GM12878 (cell line): ENCODE measurements at regions not wholly inside any gene's neighbourhood (a gene's known extent, or its start where the extent isn't known, plus 50 kb on each side); places are given as distances from the start of the nearest gene placed in this dataset.

ENCODE experiments used
- ATAC-seq: fragments of 200-7000 bp; cut with Tn5 transposase; 3 replicates; pipeline ENCODE4 v1.9.1; 2020; ENCODE audit warnings: mild to moderate bottlenecking, moderate library complexity
- BruUV-seq: library from RNA; stranded (reverse); fragments of 400-500 nt; replicated peaks from 2 replicates; lab custom pipeline; 2021; lab: Mats Ljungman, UMichigan
- CTCF ChIA-PET: fragments of 300-600 bp; sonication (Branson Sonifier 250); formaldehyde crosslinking; extraction: SDS; loops from one replicate; lab custom pipeline; 2021; ENCODE audit warnings: inconsistent platforms; lab: Yijun Ruan, JAX
- POLR2A ChIA-PET: fragments of 350-600 bp; formaldehyde crosslinking; extraction: SDS; loops from one replicate; lab custom pipeline; 2021; ENCODE audit warnings: inconsistent platforms; lab: Charles Lee
- RAD21 ChIA-PET: fragments of 300-600 bp; sonication (Branson Sonifier 250); formaldehyde crosslinking; loops from one replicate; lab custom pipeline; 2023; ENCODE audit warnings: antibody characterized with exemption; ENCODE audit not compliant: unreplicated experiment; lab: Charles Lee
- SMC1A ChIA-PET: fragments of 300-600 bp; sonication (Branson Sonifier 250); formaldehyde crosslinking; loops from one replicate; lab custom pipeline; 2023; ENCODE audit not compliant: unreplicated experiment, uncharacterized antibody; lab: Charles Lee
- DNase-seq: peaks from one replicate; pipeline ENCODE4 v3.0.0-alpha.2; 2011; ENCODE audit warnings: low read depth, low spot score
- FAIRE-seq: peaks from 3 replicates; lab custom pipeline; 2011; peaks lifted over from hg19 to GRCh38; lab: Jason Lieb, UNC
- H2AFZ ChIP-seq: 2 replicates; pipeline ENCODE4 v1.6.0; 2011; ENCODE audit warnings: low read depth, low read length, control low read depth; ENCODE audit not compliant: control insufficient read depth
- H3K27ac ChIP-seq: 2 replicates; pipeline ENCODE4 v1.5.1; 2011; ENCODE audit warnings: control low read depth; ENCODE audit not compliant: control insufficient read depth, insufficient read depth
- H3K27me3 ChIP-seq, 2 experiments: replicated peaks in 1 of 2; 2 replicates each; pipeline versions ENCODE4 v1.6.0 to v1.6.1; 2011; ENCODE audit warnings: low read length in 1 of 2; ENCODE audit not compliant: control insufficient read depth in 2 of 2, insufficient read depth in 2 of 2
- H3K36me3 ChIP-seq, 2 experiments: 2 replicates each; pipeline ENCODE4 v1.5.1; 2011; ENCODE audit warnings: low read length in 1 of 2; ENCODE audit not compliant: control insufficient read depth in 2 of 2, insufficient read depth in 2 of 2
- H3K4me1 ChIP-seq: 2 replicates; pipeline ENCODE4 v1.6.1; 2011; ENCODE audit warnings: mild to moderate bottlenecking, low read length, moderate library complexity, mixed read lengths; ENCODE audit not compliant: control insufficient read depth, insufficient read depth
- H3K4me2 ChIP-seq: 2 replicates; pipeline ENCODE4 v1.6.0; 2011; ENCODE audit warnings: control low read depth; ENCODE audit not compliant: control insufficient read depth, insufficient read depth
- H3K4me3 ChIP-seq: fragments of 200-600 bp; sonication (generic); 2 replicates; pipeline ENCODE4 v1.5.1; 2016
- H3K79me2 ChIP-seq: 2 replicates; pipeline ENCODE4 v1.6.0; 2011; ENCODE audit warnings: low read length; ENCODE audit not compliant: control insufficient read depth, insufficient read depth
- H3K9ac ChIP-seq: 2 replicates; pipeline ENCODE4 v1.8.0; 2011; ENCODE audit warnings: low read length, control low read depth, mixed read lengths; ENCODE audit not compliant: control insufficient read depth, insufficient read depth
- H3K9me3 ChIP-seq: replicated peaks from 3 replicates; pipeline ENCODE4 v1.5.1; 2011; ENCODE audit warnings: mild to moderate bottlenecking, low read length; ENCODE audit not compliant: control insufficient read depth, insufficient read depth
- H4K20me1 ChIP-seq: 2 replicates; pipeline ENCODE4 v1.6.0; 2011; ENCODE audit not compliant: control insufficient read depth, insufficient read depth
- EGR1 ChIP-seq, 2 experiments: IDR thresholded peaks; 1 replicate in 1 of 2; 2 replicates in 1 of 2; pipeline ENCODE4 v1.6.1; 2011 to 2012; ENCODE audit warnings: low read depth in 2 of 2, low read length in 2 of 2, borderline replicate concordance in 1 of 2, mild to moderate bottlenecking in 1 of 2, moderate library complexity in 1 of 2
- FOS ChIP-seq: IDR thresholded peaks from 3 replicates; pipeline ENCODE4 v1.6.1; 2011; ENCODE audit warnings: borderline replicate concordance; ENCODE audit not compliant: insufficient read length; ENCODE audit errors: extremely low read depth
- HDAC6 ChIP-seq: fragments of 200-600 bp; sonication (generic); IDR thresholded peaks from one replicate; pipeline ENCODE4 v1.8.0; 2017; ENCODE audit warnings: antibody characterized with exemption; ENCODE audit not compliant: unreplicated experiment
- JUND ChIP-seq: IDR thresholded peaks from 2 replicates; pipeline ENCODE4 v1.6.1; 2012; ENCODE audit warnings: low read depth, mild to moderate bottlenecking, low read length, improper control_type of control experiment, moderate library complexity
- NFYA ChIP-seq: IDR thresholded peaks from 2 replicates; pipeline ENCODE4 v1.6.1; 2011; ENCODE audit warnings: low read depth, mild to moderate bottlenecking, low read length, improper control_type of control experiment, borderline replicate concordance
- NFYB ChIP-seq: IDR thresholded peaks from 2 replicates; pipeline ENCODE4 v1.6.1; 2011; ENCODE audit warnings: low read depth, mild to moderate bottlenecking, low read length, improper control_type of control experiment, moderate library complexity; ENCODE audit not compliant: insufficient read depth
- PAX8 ChIP-seq: fragments of 450-650 bp; IDR thresholded peaks from 2 replicates; pipeline ENCODE4 v1.6.1; 2017; ENCODE audit warnings: mild to moderate bottlenecking, moderate library complexity
- SMC3 ChIP-seq: IDR thresholded peaks from 2 replicates; pipeline ENCODE4 v1.6.1; 2011; ENCODE audit warnings: low read length, improper control_type of control experiment, borderline replicate concordance
- SPI1 ChIP-seq: IDR thresholded peaks from 2 replicates; pipeline ENCODE4 v1.6.1; 2011; ENCODE audit warnings: low read depth, mild to moderate bottlenecking, low read length, moderate library complexity, borderline replicate concordance; ENCODE audit not compliant: insufficient read depth
- TCF7 ChIP-seq: IDR thresholded peaks from 2 replicates; pipeline ENCODE4 v1.6.1; 2014; ENCODE audit warnings: antibody characterized with exemption, borderline replicate concordance
- USF2 ChIP-seq: IDR thresholded peaks from 2 replicates; pipeline ENCODE4 v1.6.1; 2011; ENCODE audit warnings: low read depth, low read length, improper control_type of control experiment, borderline replicate concordance
- YY1 ChIP-seq: IDR thresholded peaks from 2 replicates; pipeline ENCODE4 v1.6.1; 2011; ENCODE audit warnings: low read depth, mild to moderate bottlenecking, low read length
- ZBTB40 ChIP-seq: fragments of 450-650 bp; IDR thresholded peaks from 2 replicates; pipeline ENCODE4 v1.6.1; 2016; ENCODE audit warnings: mild to moderate bottlenecking, moderate library complexity, borderline replicate concordance
- ZSCAN29 ChIP-seq: fragments of 450-650 bp; IDR thresholded peaks from 2 replicates; pipeline ENCODE4 v1.6.1; 2017; ENCODE audit warnings: mild to moderate bottlenecking, moderate library complexity
- WGBS: methylation state at CpG from one replicate; pipeline ENCODE4 v1.1.6; 2016; ENCODE audit warnings: low lambda C conversion rate; ENCODE audit not compliant: insufficient replicate concordance, insufficient coverage; ENCODE audit errors: missing lambda C conversion rate; 5-methylcytosine and 5-hydroxymethylcytosine counted together
- in situ Hi-C: fragments of 300-500 bp; cut with MboI; formaldehyde crosslinking; loops from 9 replicates; pipeline ENCODE4 v1.14.3; 2018; ENCODE audit warnings: mixed read lengths
- intact Hi-C: fragments of 100-400 bp; cut with micrococcal nuclease; formaldehyde crosslinking; loops from one replicate; pipeline ENCODE4 v1.14.2; 2022; ENCODE audit not compliant: unreplicated experiment

GRCh38 chr2:149993316-149993715, 405.7 kb upstream of the MMADHC start:
- BruUV-seq: no TSS peak

GRCh38 chr2:149991576-149991975, 404.0 kb upstream of the MMADHC start:
- H3K27me3 ChIP-seq: no peaks in the 10 kb centered on the region
- H3K79me2 ChIP-seq: no peaks in the 10 kb centered on the region
- no peak for ATAC-seq
- SMC1A ChIA-PET: no interaction called here
- 86% methylated on average over 1 of the region's 1 CpG for WGBS
- no peaks in the 10 kb centered on the region for H3K36me3 ChIP-seq
- intact Hi-C loops (no loop called here), in situ Hi-C loops (no loop called here)
- FAIRE-seq: no peak
- DNase-seq: no peak
- no peak overlapping the region for H3K9ac ChIP-seq
- POLR2A ChIA-PET: no interaction called here
- no peaks in the 10 kb centered on the region for H3K4me1 ChIP-seq
- H3K4me3 ChIP-seq: no peak overlapping the region
- H3K27ac ChIP-seq: no peak overlapping the region
- RAD21 ChIA-PET: no interaction called here
- BruUV-seq: no TSS peak
- no peaks in the 10 kb centered on the region for H3K9me3 ChIP-seq
- no peak overlapping the region for H2AFZ ChIP-seq
- H3K4me2 ChIP-seq: no peak overlapping the region
- CTCF ChIA-PET: interaction anchor here (0.6 kb wide), 1 partner anchor 387 kb away, joined by 4 read pairs; no protein-coding TSS in a partner anchor
- H4K20me1 ChIP-seq: no peaks in the 10 kb centered on the region
- TF ChIP-seq FOS: no peak
- TF ChIP-seq NFYB: no peak
- TF ChIP-seq PAX8: no peak
- no peak for TF ChIP-seq HDAC6
- TF ChIP-seq ZSCAN29: no peak
- no peak for TF ChIP-seq ZBTB40
- TF ChIP-seq YY1: no peak

More at GRCh38 chr2:149993316-149993715, 405.7 kb upstream of the MMADHC start:
- no peaks in the 10 kb centered on the region for H3K79me2 ChIP-seq
- ChIA-PET POLR2A (no interaction called here), CTCF (no interaction called here), RAD21 (no interaction called here), SMC1A (no interaction called here)
- no peaks in the 10 kb centered on the region for H3K27me3 ChIP-seq
- no peaks in the 10 kb centered on the region for H3K4me1 ChIP-seq
- H3K4me2 ChIP-seq: no peak overlapping the region
- intact Hi-C loops (no loop called here), in situ Hi-C loops (no loop called here)
- H3K9ac ChIP-seq: no peak overlapping the region
- FAIRE-seq (no peak), ATAC-seq (no peak), DNase-seq (no peak)
- H3K9me3 ChIP-seq: no peaks in the 10 kb centered on the region
- H3K27ac ChIP-seq: no peak overlapping the region
- no peak overlapping the region for H2AFZ ChIP-seq
- 0% methylated on average over 1 of the region's 1 CpG for WGBS
- no peaks in the 10 kb centered on the region for H3K36me3 ChIP-seq
- H3K4me3 ChIP-seq: no peak overlapping the region
- TF ChIP-seq SMC3: no peak
- TF ChIP-seq NFYA: no peak
- no peak for TF ChIP-seq EGR1 (IDR thresholded peaks at IDR 0.05; ENCODE audit: borderline replicate concordance in 1 of 2, low read depth in 2 of 2, low read length in 2 of 2)
- TF ChIP-seq USF2: no peak
- TF ChIP-seq TCF7: no peak
- no peak for TF ChIP-seq JUND
- TF ChIP-seq SPI1: no peak
- H4K20me1 ChIP-seq: no peaks in the 10 kb centered on the region
